ENCODE measurements at regions not wholly inside any gene's neighbourhood (a gene's known extent, or its start where the extent isn't known, plus 50 kb on each side); places are given as distances from the start of the nearest gene placed in this dataset.

GRCh38 chr6:163983679-163984078 is 569.2 kb downstream of the QKI start:
- Histone ChIP-seq H3K4ac (ENCODE audit: low read depth, low read length) (no peak overlapping the region), H3K9me3 (ENCODE audit: control insufficient read depth, insufficient read depth, low read length) (no peaks in the 10 kb centered on the region), H3K18ac (ENCODE audit: low read depth, low read length) (no peak overlapping the region), H3K56ac (ENCODE audit: extremely low read depth, insufficient read depth, low read length) (no peak overlapping the region), H2AK5ac (ENCODE audit: low read depth, low read length) (no peak overlapping the region), H2BK15ac (ENCODE audit: low read depth, low read length) (no peak overlapping the region), H3K23ac (ENCODE audit: low read depth, low read length) (no peak overlapping the region), H3K4me2 (ENCODE audit: low read depth, low read length) (no peak overlapping the region), H2BK120ac (ENCODE audit: low read depth, low read length) (no peak overlapping the region), H2AFZ (replicated peaks; ENCODE audit: low read length, poor library complexity) (no peak overlapping the region), H2AK9ac (replicated peaks; ENCODE audit: low read depth, low read length, poor library complexity) (no peak overlapping the region), H3K36me3 (ENCODE audit: control insufficient read depth, insufficient read depth, low read length) (no peaks in the 10 kb centered on the region), H3K14ac (replicated peaks; ENCODE audit: low read depth, low read length) (no peak overlapping the region), H4K8ac (ENCODE audit: low read depth in 2 of 2, low read length in 2 of 2) (no peak overlapping the region), H3K27ac (ENCODE audit: insufficient read depth, low read length) (no peak overlapping the region), H3K27me3 (ENCODE audit: control insufficient read depth, insufficient read depth, low read length) (no peaks in the 10 kb centered on the region), H2BK20ac (ENCODE audit: low read depth, low read length) (no peak overlapping the region), H4K91ac (ENCODE audit: insufficient read depth, low read depth, low read length) (no peak overlapping the region), H2BK5ac (ENCODE audit: low read depth, low read length, poor library complexity, severe bottlenecking) (no peak overlapping the region), H3K4me3 (ENCODE audit: insufficient read depth, low read depth, low read length) (no peak overlapping the region), H3K9me1 (ENCODE audit: insufficient read depth, low read length) (no peaks in the 10 kb centered on the region), H3K9ac (ENCODE audit: low read depth, low read length) (no peak overlapping the region), H4K5ac (ENCODE audit: low read depth, low read length) (no peak overlapping the region), H3K79me1 (ENCODE audit: low read depth in 1 of 2, low read length in 2 of 2) (no peaks in the 10 kb centered on the region), H3K4me1 (ENCODE audit: control insufficient read depth, insufficient read depth, low read length) (peaks cover 5% of the 10 kb centered on the region; the same call in 1 of the 2 replicates), H4K20me1 (ENCODE audit: insufficient read depth, low read length) (no peaks in the 10 kb centered on the region)
- no peak for ATAC-seq (ENCODE audit: low read depth)
- dilution Hi-C loops (cut with HindIII; ENCODE audit: low sequenced_read_pairs, unreplicated experiment) (no loop called here), in situ Hi-C loops (cut with MboI; ENCODE audit: low sequenced_read_pairs) (no loop called here), intact Hi-C loops (cut with micrococcal nuclease) (no loop called here)
- POLR2A ChIA-PET (ENCODE audit: unreplicated experiment) = no interaction called here
- DNase-seq = no peak
- TF ChIP-seq CEBPB (IDR thresholded peaks at IDR 0.05; ENCODE audit: low read depth, low read length) = no peak
- no peak for TF ChIP-seq MAFK (IDR thresholded peaks at IDR 0.05; ENCODE audit: low read depth, low read length)
- no peak for TF ChIP-seq MAZ (IDR thresholded peaks at IDR 0.05; ENCODE audit: borderline replicate concordance, low read depth, low read length)
- TF ChIP-seq, protein P1, sequence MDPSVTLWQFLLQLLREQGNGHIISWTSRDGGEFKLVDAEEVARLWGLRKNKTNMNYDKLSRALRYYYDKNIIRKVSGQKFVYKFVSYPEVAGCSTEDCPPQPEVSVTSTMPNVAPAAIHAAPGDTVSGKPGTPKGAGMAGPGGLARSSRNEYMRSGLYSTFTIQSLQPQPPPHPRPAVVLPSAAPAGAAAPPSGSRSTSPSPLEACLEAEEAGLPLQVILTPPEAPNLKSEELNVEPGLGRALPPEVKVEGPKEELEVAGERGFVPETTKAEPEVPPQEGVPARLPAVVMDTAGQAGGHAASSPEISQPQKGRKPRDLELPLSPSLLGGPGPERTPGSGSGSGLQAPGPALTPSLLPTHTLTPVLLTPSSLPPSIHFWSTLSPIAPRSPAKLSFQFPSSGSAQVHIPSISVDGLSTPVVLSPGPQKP (IDR thresholded peaks at IDR 0.05; ENCODE audit: borderline replicate concordance, low read depth, low read length) = no peak
- WGBS, 2 experiments (ENCODE audit: extremely low coverage in 2 of 2, insufficient read length in 1 of 2) = 90% methylated on average over 2 of the region's 10 CpGs; no CpG with 5 or more reads in 1 of the 2 experiments
- CTCF ChIA-PET = no interaction called here
- no TSS peak for BruUV-seq (replicated peaks)

Data from IMR-90 (cell line).